OCI-LY7 (cell line): ENCODE measurements at regions not wholly inside any gene's neighbourhood (a gene's known extent, or its start where the extent isn't known, plus 50 kb on each side); places are given as distances from the start of the nearest gene placed in this dataset.

Experiments used
- BruUV-seq: library from RNA; stranded (reverse); fragments of 400-500 nt; replicated peaks from 2 replicates; lab custom pipeline; 2021; lab: Mats Ljungman, UMichigan
- CTCF ChIA-PET: fragments of 300-600 bp; sonication (Branson Sonifier 250); formaldehyde crosslinking; loops from one replicate; lab custom pipeline; 2022; ENCODE audit warnings: antibody characterized with exemption; ENCODE audit not compliant: unreplicated experiment; lab: Charles Lee
- POLR2A ChIA-PET: fragments of 300-600 bp; sonication (Branson Sonifier 250); formaldehyde crosslinking; loops from one replicate; lab custom pipeline; 2022; ENCODE audit warnings: antibody characterized with exemption; lab: Charles Lee
- DNase-seq: peaks from one replicate; pipeline ENCODE4 v3.0.0-alpha.2; 2015; ENCODE audit warnings: low spot score
- H2AFZ ChIP-seq: fragments of 200-600 bp; sonication (generic), shearing (Covaris generic); 2 replicates; pipeline ENCODE4 v1.6.1; 2014; ENCODE audit warnings: mild to moderate bottlenecking, antibody characterized with exemption, low read length, moderate library complexity
- H3K27ac ChIP-seq: fragments of 200-600 bp; sonication (generic); 2 replicates; pipeline ENCODE4 v1.5.1; 2014; ENCODE audit warnings: mixed run types, low read depth, mild to moderate bottlenecking, moderate library complexity, low read length, inconsistent platforms; ENCODE audit not compliant: poor library complexity, severe bottlenecking
- H3K36me3 ChIP-seq: fragments of 200-600 bp; sonication (generic); 2 replicates; pipeline ENCODE4 v1.6.1; 2014; ENCODE audit warnings: mild to moderate bottlenecking, antibody characterized with exemption, low read length, moderate library complexity, mixed read lengths; ENCODE audit not compliant: insufficient read depth
- H3K4me1 ChIP-seq: fragments of 200-600 bp; sonication (generic); 2 replicates; pipeline ENCODE4 v1.5.1; 2014; ENCODE audit warnings: mild to moderate bottlenecking, low read length; ENCODE audit not compliant: insufficient read depth, poor library complexity, severe bottlenecking
- H3K4me2 ChIP-seq: fragments of 200-600 bp; sonication (generic); 2 replicates; pipeline ENCODE4 v1.6.1; 2014; ENCODE audit warnings: mild to moderate bottlenecking, low read length
- H3K4me3 ChIP-seq: fragments of 200-600 bp; sonication (generic); 2 replicates; pipeline ENCODE4 v1.5.1; 2014; ENCODE audit warnings: mild to moderate bottlenecking, low read depth, low read length; ENCODE audit not compliant: poor library complexity, severe bottlenecking
- H3K79me2 ChIP-seq: fragments of 200-600 bp; sonication (generic); 2 replicates; pipeline ENCODE4 v1.6.1; 2016; ENCODE audit warnings: low read depth, mild to moderate bottlenecking, low read length, moderate library complexity, mixed read lengths; ENCODE audit not compliant: insufficient read depth
- H3K9me2 ChIP-seq: fragments of 200-600 bp; sonication (generic); 2 replicates; pipeline ENCODE4 v1.6.1; 2016; ENCODE audit warnings: mild to moderate bottlenecking, low read length, mixed read lengths; ENCODE audit not compliant: insufficient read depth
- H3K9me3 ChIP-seq: fragments of 200-600 bp; sonication (generic); 2 replicates; pipeline ENCODE4 v1.6.1; 2014; ENCODE audit warnings: mild to moderate bottlenecking, mixed run types, low read length, mixed read lengths
- H4K20me1 ChIP-seq: fragments of 200-600 bp; sonication (generic); 2 replicates; pipeline ENCODE4 v1.6.1; 2014; ENCODE audit warnings: mild to moderate bottlenecking, antibody characterized with exemption, low read length, moderate library complexity, mixed read lengths; ENCODE audit not compliant: insufficient read depth
- CTCF ChIP-seq: fragments of 200-600 bp; sonication (generic); conservative IDR thresholded peaks from 2 replicates; pipeline ENCODE4 v1.5.1; 2014; ENCODE audit warnings: mild to moderate bottlenecking, antibody characterized with exemption, low read length, moderate library complexity, mixed read lengths
- EZH2phosphoT487 ChIP-seq: fragments of 200-600 bp; sonication (generic); IDR thresholded peaks from 2 replicates; pipeline ENCODE4 v1.6.1; 2018; ENCODE audit warnings: low read depth, borderline replicate concordance, mild to moderate bottlenecking, mixed run types, antibody characterized with exemption, low read length, moderate library complexity, mixed read lengths
- intact Hi-C: fragments of 100-400 bp; cut with micrococcal nuclease; formaldehyde crosslinking; loops from one replicate; pipeline ENCODE4 v1.10.0; 2022; ENCODE audit not compliant: unreplicated experiment

GRCh38 chr2:8307606-8308180 lies 374.2 kb upstream of the ID2 start:
- H3K4me1 ChIP-seq, result peaks cover 80% of the 10 kb centered on the region
- no peaks in the 10 kb centered on the region for H4K20me1 ChIP-seq
- no peak overlapping the region for H2AFZ ChIP-seq
- DNase-seq, result no peak
- TF ChIP-seq CTCF (no peak), EZH2phosphoT487 (no peak)
- H3K9me2 ChIP-seq, result no peaks in the 10 kb centered on the region
- no peak overlapping the region for H3K27ac ChIP-seq
- no peaks in the 10 kb centered on the region for H3K36me3 ChIP-seq
- no TSS peak for BruUV-seq
- no peaks in the 10 kb centered on the region for H3K9me3 ChIP-seq
- CTCF ChIA-PET, result no interaction called here
- intact Hi-C loops, result no loop called here
- H3K79me2 ChIP-seq, result no peaks in the 10 kb centered on the region
- POLR2A ChIA-PET, result interaction anchor here (0.7 kb wide), 1 partner anchor 73 kb away, joined by 3 read pairs; no protein-coding TSS in a partner anchor
- no peak overlapping the region for H3K4me3 ChIP-seq
- no peak overlapping the region for H3K4me2 ChIP-seq

- peaks cover 80% of the 10 kb centered on the region for H3K4me1 ChIP-seq
- no peak overlapping the region for H3K4me3 ChIP-seq
- TF ChIP-seq CTCF, result no peak
- TF ChIP-seq EZH2phosphoT487, result no peak
- H3K36me3 ChIP-seq, result no peaks in the 10 kb centered on the region
- CTCF ChIA-PET, result no interaction called here
- peak overlapping the region; percentile 53 for H2AFZ ChIP-seq
- POLR2A ChIA-PET, result interaction anchor here (0.5 to 2.0 kb wide), 3 partner anchors 9 to 314 kb away, joined by 3 to 5 read pairs (median 3); no protein-coding TSS in a partner anchor
- intact Hi-C loops, result no loop called here
- peak overlapping the region; percentile 27; the same call in 1 of the 2 replicates for H3K4me2 ChIP-seq
- H3K79me2 ChIP-seq, result no peaks in the 10 kb centered on the region
- no peaks in the 10 kb centered on the region for H4K20me1 ChIP-seq
- peak; percentile 69 for DNase-seq
- no peaks in the 10 kb centered on the region for H3K9me3 ChIP-seq
- no peaks in the 10 kb centered on the region for H3K9me2 ChIP-seq
- no peak overlapping the region for H3K27ac ChIP-seq
- BruUV-seq, result no TSS peak
Measured at GRCh38 chr2:8309131-8309530, 372.7 kb upstream of the ID2 start.
